GM12865 (cell line): ENCODE measurements at regions not wholly inside any gene's neighbourhood (a gene's known extent, or its start where the extent isn't known, plus 50 kb on each side); places are given as distances from the start of the nearest gene placed in this dataset.
"Not testable (repeated sequence)": the region's sequence is repeated elsewhere in the genome, so short reads cannot be mapped to it uniquely, and the experiment has no call there.

Source experiments
- DNase-seq: peaks from one replicate; pipeline ENCODE4 v3.0.0; 2010; ENCODE audit warnings: low read depth
- H3K4me3 ChIP-seq: 2 replicates; pipeline ENCODE4 v1.5.1; 2011; ENCODE audit warnings: mild to moderate bottlenecking, low read depth, low read length, control low read depth
- CTCF ChIP-seq: IDR thresholded peaks from 2 replicates; pipeline ENCODE4 v1.5.1; 2011; ENCODE audit warnings: low read length, control low read depth, low read depth, inconsistent platforms; ENCODE audit not compliant: insufficient read depth; ENCODE audit errors: missing control alignments

- no peak for DNase-seq
- H3K4me3 ChIP-seq, result no peak overlapping the region
- TF ChIP-seq CTCF, result no peak
These were observed 120.2 kb downstream of the SLC4A3 start for GRCh38 chr2:219747637-219748036.

- no peak for DNase-seq
- H3K4me3 ChIP-seq, result no peak overlapping the region
- TF ChIP-seq CTCF, result no peak
These were observed 121.5 kb downstream of the SLC4A3 start for GRCh38 chr2:219748671-219749570.

GRCh38 chr2:219751121-219751520 lies 123.7 kb downstream of the SLC4A3 start:
- DNase-seq, H3K4me3 ChIP-seq: not testable (repeated sequence)

- DNase-seq, result no peak
- no peak for TF ChIP-seq CTCF
- no peak overlapping the region for H3K4me3 ChIP-seq
These were observed 125.3 kb downstream of the SLC4A3 start for GRCh38 chr2:219752726-219753125.

- no peak for DNase-seq
- no peak for TF ChIP-seq CTCF
- H3K4me3 ChIP-seq, result no peak overlapping the region
These were observed 131.7 kb downstream of the SLC4A3 start for GRCh38 chr2:219758907-219759680.

GRCh38 chr2:219759801-219760200 lies 132.4 kb downstream of the SLC4A3 start:
- no peak for DNase-seq
- TF ChIP-seq CTCF, result no peak
- no peak overlapping the region for H3K4me3 ChIP-seq

- DNase-seq, result no peak
These were observed 137.9 kb downstream of the SLC4A3 start for GRCh38 chr2:219765231-219765911.

More at GRCh38 chr2:219765231-219765911, 137.9 kb downstream of the SLC4A3 start:
- TF ChIP-seq CTCF, result no peak
- H3K4me3 ChIP-seq, result no peak overlapping the region
